K562 (cell line): ENCODE measurements at regions not wholly inside any gene's neighbourhood (a gene's known extent, or its start where the extent isn't known, plus 50 kb on each side); places are given as distances from the start of the nearest gene placed in this dataset.

Experiments used
- HNRNPK ChIP-seq: fragments of 200-400 bp; formaldehyde crosslinking; IDR thresholded peaks from one replicate; pipeline ENCODE4 v1.6.1; 2018; ENCODE audit warnings: mild to moderate bottlenecking, low read depth, low read length; ENCODE audit not compliant: poor library complexity, severe bottlenecking
- MEIS2 ChIP-seq: fragments of 450-650 bp; IDR thresholded peaks from 2 replicates; pipeline ENCODE4 v1.6.1; 2014; ENCODE audit warnings: mild to moderate bottlenecking; ENCODE audit not compliant: partially characterized antibody
- MIER1 ChIP-seq: fragments of 450-650 bp; IDR thresholded peaks from 2 replicates; pipeline ENCODE4 v1.6.1; 2016; ENCODE audit warnings: antibody characterized with exemption, mild to moderate bottlenecking, low read depth
- NFATC3 ChIP-seq: fragments of 450-650 bp; IDR thresholded peaks from 2 replicates; pipeline ENCODE4 v1.6.1; 2017; ENCODE audit warnings: mild to moderate bottlenecking
- POLR3A ChIP-seq: IDR thresholded peaks from 2 replicates; pipeline ENCODE4 v1.6.1; 2011; ENCODE audit warnings: borderline replicate concordance, mild to moderate bottlenecking, moderate library complexity; ENCODE audit not compliant: insufficient read length, insufficient read depth; ENCODE audit errors: extremely low read depth
- TAF1 ChIP-seq: IDR thresholded peaks from 2 replicates; pipeline ENCODE4 v1.6.1; 2011; ENCODE audit warnings: mild to moderate bottlenecking, low read length, moderate library complexity; ENCODE audit not compliant: insufficient read depth, control insufficient read depth, severe bottlenecking; ENCODE audit errors: extremely low read depth
- ZBTB1 ChIP-seq: sonication (generic); formaldehyde crosslinking; IDR thresholded peaks from 2 replicates; pipeline ENCODE4 v1.8.1; 2023; ENCODE audit warnings: missing genetic modification reagents, low read depth, mild to moderate bottlenecking, borderline replicate concordance
- ZNF561 ChIP-seq: fragments of 450-650 bp; formaldehyde crosslinking; conservative IDR thresholded peaks from 2 replicates; pipeline ENCODE4 v1.4.0; 2020; ENCODE audit warnings: mild to moderate bottlenecking, moderate library complexity
- ZNF668 ChIP-seq: fragments of 250-450 bp; sonication (Bioruptor Pico); IDR thresholded peaks from 2 replicates; pipeline ENCODE4 v1.8.0; 2022; ENCODE audit warnings: mild to moderate bottlenecking, inconsistent platforms
- TF ChIP-seq, protein P1 (sequence below): fragments of 450-650 bp; IDR thresholded peaks from 2 replicates; pipeline ENCODE4 v1.7.1; 2018; ENCODE audit warnings: mild to moderate bottlenecking, low read depth; ENCODE audit not compliant: partially characterized antibody
- TF ChIP-seq, protein P2 (sequence below), 2 experiments: fragments of 250-450 bp in 1 of 2; fragments of 450-650 bp in 1 of 2; sonication (Bioruptor Pico) in 1 of 2; IDR thresholded peaks; 2 replicates each; pipeline versions ENCODE4 v1.6.1 to v1.8.0; 2016 to 2021; ENCODE audit warnings: mild to moderate bottlenecking in 2 of 2, moderate library complexity in 2 of 2, missing compliant biosample characterization in 1 of 2, missing genetic modification characterization in 1 of 2
- TF ChIP-seq, protein P3 (sequence below): sonication (generic); formaldehyde crosslinking; IDR thresholded peaks from 2 replicates; pipeline ENCODE4 v1.8.1; 2022; ENCODE audit warnings: missing genetic modification reagents
- TF ChIP-seq, protein P4 (sequence below), 3 experiments: fragments of 200-800 bp in 1 of 3; fragments of 250-450 bp in 1 of 3; fragments of 450-650 bp in 1 of 3; sonication (Bioruptor Pico) in 1 of 3; sonication (Bioruptor generic) in 1 of 3; formaldehyde crosslinking in 1 of 3; IDR thresholded peaks; 2 replicates each; pipeline versions ENCODE4 v1.6.1 to v1.8.0; 2016 to 2022; ENCODE audit warnings: mild to moderate bottlenecking in 2 of 3, missing genetic modification characterization in 2 of 3, missing compliant biosample characterization in 1 of 3, moderate library complexity in 1 of 3
- TF ChIP-seq, protein P5 (sequence below): fragments of 450-650 bp; formaldehyde crosslinking; IDR thresholded peaks from 2 replicates; pipeline ENCODE4 v1.4.0; 2020; ENCODE audit warnings: mild to moderate bottlenecking, moderate library complexity

DNA sequence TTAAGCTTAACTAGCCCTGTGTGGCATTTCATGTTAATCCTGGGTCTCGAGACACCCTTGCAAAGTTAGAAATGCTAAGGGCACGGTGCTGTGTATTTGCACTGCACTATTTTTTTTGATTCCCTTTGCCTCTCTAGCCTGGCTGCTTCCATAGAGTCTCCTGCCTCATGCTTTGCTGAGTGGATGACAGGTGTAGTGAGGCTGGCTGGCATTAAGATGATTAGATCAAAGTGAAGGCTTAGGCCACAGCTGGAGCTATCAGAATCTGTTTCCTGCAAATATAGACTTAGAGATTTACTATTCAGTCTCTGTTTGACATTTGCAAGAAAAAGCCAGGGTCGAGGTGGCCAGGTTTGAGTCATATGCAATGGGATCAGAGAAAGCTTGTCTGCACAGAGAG lies 791.1 kb downstream of the AACS start (continued):
- TF ChIP-seq, protein P1, sequence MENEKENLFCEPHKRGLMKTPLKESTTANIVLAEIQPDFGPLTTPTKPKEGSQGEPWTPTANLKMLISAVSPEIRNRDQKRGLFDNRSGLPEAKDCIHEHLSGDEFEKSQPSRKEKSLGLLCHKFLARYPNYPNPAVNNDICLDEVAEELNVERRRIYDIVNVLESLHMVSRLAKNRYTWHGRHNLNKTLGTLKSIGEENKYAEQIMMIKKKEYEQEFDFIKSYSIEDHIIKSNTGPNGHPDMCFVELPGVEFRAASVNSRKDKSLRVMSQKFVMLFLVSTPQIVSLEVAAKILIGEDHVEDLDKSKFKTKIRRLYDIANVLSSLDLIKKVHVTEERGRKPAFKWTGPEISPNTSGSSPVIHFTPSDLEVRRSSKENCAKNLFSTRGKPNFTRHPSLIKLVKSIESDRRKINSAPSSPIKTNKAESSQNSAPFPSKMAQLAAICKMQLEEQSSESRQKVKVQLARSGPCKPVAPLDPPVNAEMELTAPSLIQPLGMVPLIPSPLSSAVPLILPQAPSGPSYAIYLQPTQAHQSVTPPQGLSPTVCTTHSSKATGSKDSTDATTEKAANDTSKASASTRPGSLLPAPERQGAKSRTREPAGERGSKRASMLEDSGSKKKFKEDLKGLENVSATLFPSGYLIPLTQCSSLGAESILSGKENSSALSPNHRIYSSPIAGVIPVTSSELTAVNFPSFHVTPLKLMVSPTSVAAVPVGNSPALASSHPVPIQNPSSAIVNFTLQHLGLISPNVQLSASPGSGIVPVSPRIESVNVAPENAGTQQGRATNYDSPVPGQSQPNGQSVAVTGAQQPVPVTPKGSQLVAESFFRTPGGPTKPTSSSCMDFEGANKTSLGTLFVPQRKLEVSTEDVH = no peak
- TF ChIP-seq ZNF561 (no peak), HNRNPK (no peak), POLR3A (no peak), MIER1 (no peak), ZBTB1 (CRISPR knock-in tag) (no peak), NFATC3 (no peak), TAF1 (no peak), ZNF668 (CRISPR knock-in tag) (no peak), MEIS2 (no peak)
- TF ChIP-seq, protein P2, sequence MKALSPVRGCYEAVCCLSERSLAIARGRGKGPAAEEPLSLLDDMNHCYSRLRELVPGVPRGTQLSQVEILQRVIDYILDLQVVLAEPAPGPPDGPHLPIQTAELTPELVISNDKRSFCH (CRISPR knock-in tag; IDR thresholded peaks at IDR 0.05) = no peak
- TF ChIP-seq, protein P2 (tag; IDR thresholded peaks at IDR 0.05) = no peak
- TF ChIP-seq, protein P3, sequence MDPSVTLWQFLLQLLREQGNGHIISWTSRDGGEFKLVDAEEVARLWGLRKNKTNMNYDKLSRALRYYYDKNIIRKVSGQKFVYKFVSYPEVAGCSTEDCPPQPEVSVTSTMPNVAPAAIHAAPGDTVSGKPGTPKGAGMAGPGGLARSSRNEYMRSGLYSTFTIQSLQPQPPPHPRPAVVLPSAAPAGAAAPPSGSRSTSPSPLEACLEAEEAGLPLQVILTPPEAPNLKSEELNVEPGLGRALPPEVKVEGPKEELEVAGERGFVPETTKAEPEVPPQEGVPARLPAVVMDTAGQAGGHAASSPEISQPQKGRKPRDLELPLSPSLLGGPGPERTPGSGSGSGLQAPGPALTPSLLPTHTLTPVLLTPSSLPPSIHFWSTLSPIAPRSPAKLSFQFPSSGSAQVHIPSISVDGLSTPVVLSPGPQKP (CRISPR knock-in tag) = no peak
- TF ChIP-seq, protein P4, sequence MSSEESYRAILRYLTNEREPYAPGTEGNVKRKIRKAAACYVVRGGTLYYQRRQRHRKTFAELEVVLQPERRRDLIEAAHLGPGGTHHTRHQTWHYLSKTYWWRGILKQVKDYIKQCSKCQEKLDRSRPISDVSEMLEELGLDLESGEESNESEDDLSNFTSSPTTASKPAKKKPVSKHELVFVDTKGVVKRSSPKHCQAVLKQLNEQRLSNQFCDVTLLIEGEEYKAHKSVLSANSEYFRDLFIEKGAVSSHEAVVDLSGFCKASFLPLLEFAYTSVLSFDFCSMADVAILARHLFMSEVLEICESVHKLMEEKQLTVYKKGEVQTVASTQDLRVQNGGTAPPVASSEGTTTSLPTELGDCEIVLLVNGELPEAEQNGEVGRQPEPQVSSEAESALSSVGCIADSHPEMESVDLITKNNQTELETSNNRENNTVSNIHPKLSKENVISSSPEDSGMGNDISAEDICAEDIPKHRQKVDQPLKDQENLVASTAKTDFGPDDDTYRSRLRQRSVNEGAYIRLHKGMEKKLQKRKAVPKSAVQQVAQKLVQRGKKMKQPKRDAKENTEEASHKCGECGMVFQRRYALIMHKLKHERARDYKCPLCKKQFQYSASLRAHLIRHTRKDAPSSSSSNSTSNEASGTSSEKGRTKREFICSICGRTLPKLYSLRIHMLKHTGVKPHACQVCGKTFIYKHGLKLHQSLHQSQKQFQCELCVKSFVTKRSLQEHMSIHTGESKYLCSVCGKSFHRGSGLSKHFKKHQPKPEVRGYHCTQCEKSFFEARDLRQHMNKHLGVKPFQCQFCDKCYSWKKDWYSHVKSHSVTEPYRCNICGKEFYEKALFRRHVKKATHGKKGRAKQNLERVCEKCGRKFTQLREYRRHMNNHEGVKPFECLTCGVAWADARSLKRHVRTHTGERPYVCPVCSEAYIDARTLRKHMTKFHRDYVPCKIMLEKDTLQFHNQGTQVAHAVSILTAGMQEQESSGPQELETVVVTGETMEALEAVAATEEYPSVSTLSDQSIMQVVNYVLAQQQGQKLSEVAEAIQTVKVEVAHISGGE (CRISPR knock-in tag; IDR thresholded peaks at IDR 0.05) = no peak
- TF ChIP-seq, protein P5, sequence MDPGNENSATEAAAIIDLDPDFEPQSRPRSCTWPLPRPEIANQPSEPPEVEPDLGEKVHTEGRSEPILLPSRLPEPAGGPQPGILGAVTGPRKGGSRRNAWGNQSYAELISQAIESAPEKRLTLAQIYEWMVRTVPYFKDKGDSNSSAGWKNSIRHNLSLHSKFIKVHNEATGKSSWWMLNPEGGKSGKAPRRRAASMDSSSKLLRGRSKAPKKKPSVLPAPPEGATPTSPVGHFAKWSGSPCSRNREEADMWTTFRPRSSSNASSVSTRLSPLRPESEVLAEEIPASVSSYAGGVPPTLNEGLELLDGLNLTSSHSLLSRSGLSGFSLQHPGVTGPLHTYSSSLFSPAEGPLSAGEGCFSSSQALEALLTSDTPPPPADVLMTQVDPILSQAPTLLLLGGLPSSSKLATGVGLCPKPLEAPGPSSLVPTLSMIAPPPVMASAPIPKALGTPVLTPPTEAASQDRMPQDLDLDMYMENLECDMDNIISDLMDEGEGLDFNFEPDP = no peak
